ENCODE measurements at regions not wholly inside any gene's neighbourhood (a gene's known extent, or its start where the extent isn't known, plus 50 kb on each side); places are given as distances from the start of the nearest gene placed in this dataset.

DNA sequence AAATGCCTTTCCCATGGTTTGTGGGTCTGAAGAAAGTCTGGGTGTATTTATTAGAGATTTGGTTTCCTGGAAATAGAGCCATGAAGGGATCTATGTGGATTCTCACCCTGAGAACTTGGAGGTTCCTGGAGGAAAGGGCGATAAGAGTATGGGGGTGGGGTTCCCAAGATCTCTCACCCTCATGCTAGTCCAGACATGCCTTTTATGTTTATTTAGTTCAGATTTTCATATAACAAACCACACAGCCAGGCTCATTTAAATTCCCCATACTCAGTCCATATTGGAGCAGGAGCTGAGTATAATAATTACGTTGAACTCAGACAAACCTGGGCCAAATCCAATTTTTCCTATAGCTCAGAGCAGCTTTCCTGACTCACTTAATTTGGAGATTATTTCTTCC lies 566.6 kb downstream of the GOLGA6L6 start:
- no peak for TF ChIP-seq SUZ12 (IDR thresholded peaks at IDR 0.05; ENCODE audit: extremely low read depth, insufficient read depth, insufficient read length)
- no peak for TF ChIP-seq ZNF274 (IDR thresholded peaks at IDR 0.05; ENCODE audit: low read depth, low read length)
- no peak for TF ChIP-seq YY1 (IDR thresholded peaks at IDR 0.05; ENCODE audit: insufficient read depth, insufficient read length)
